ENCODE measurements at regions not wholly inside any gene's neighbourhood (a gene's known extent, or its start where the extent isn't known, plus 50 kb on each side); places are given as distances from the start of the nearest gene placed in this dataset.

GRCh38 chr5:110872963-110873362 lies 134.2 kb downstream of the SLC25A46 start:
- Mint-ChIP-seq H3K27ac (no peak overlapping the region), H3K27me3 (ENCODE audit: low read depth) (no peaks in the 10 kb centered on the region; the same call in 1 of the 2 replicates), H3K36me3 (no peaks in the 10 kb centered on the region), H3K4me3 (no peak overlapping the region), H3K9me3 (peaks cover 9% of the 10 kb centered on the region), H3K4me1 (peaks cover 4% of the 10 kb centered on the region; the same call in 1 of the 2 replicates)
- DNase-seq (ENCODE audit: low spot score) (no peak), ATAC-seq (no peak)
- ChIA-PET POLR2A (no interaction called here), CTCF (no interaction called here)
- TF ChIP-seq USF1 (CRISPR knock-in tag; IDR thresholded peaks at IDR 0.05) (no peak), TEAD4 (CRISPR knock-in tag; IDR thresholded peaks at IDR 0.05) (no peak), USF2 (CRISPR knock-in tag; IDR thresholded peaks at IDR 0.05) (no peak), SMAD4 (CRISPR knock-in tag; IDR thresholded peaks at IDR 0.05) (no peak), FOXP4 (CRISPR knock-in tag; IDR thresholded peaks at IDR 0.05) (no peak)

GRCh38 chr5:110873773-110874437 lies 135.1 kb downstream of the SLC25A46 start:
- peaks cover 4% of the 10 kb centered on the region; the same call in 1 of the 2 replicates for H3K4me1 Mint-ChIP-seq
- CTCF ChIA-PET, result no interaction called here
- DNase-seq (ENCODE audit: low spot score), result no peak
- no peak for TF ChIP-seq ARID4B (CRISPR knock-in tag; IDR thresholded peaks at IDR 0.05; ENCODE audit: borderline replicate concordance)
- TF ChIP-seq SP1 (CRISPR knock-in tag; conservative IDR thresholded peaks at IDR 0.05), result no peak
- TF ChIP-seq USF2 (CRISPR knock-in tag; IDR thresholded peaks at IDR 0.05), result no peak
- no peak for TF ChIP-seq CBFB (CRISPR knock-in tag; IDR thresholded peaks at IDR 0.05; ENCODE audit: low read depth)
- TF ChIP-seq ZNF232 (CRISPR knock-in tag; IDR thresholded peaks at IDR 0.05), result no peak
- TF ChIP-seq HMGA2 (CRISPR knock-in tag; IDR thresholded peaks at IDR 0.05), result no peak
- no peak for TF ChIP-seq NR3C1 (CRISPR knock-in tag; conservative IDR thresholded peaks at IDR 0.05; ENCODE audit: low read depth)
- no peak for TF ChIP-seq TP53 (CRISPR knock-in tag; IDR thresholded peaks at IDR 0.05)
- no peak for TF ChIP-seq AFF4 (CRISPR knock-in tag; IDR thresholded peaks at IDR 0.05; ENCODE audit: borderline replicate concordance)
- TF ChIP-seq JUN (CRISPR knock-in tag; IDR thresholded peaks at IDR 0.05), result no peak
- TF ChIP-seq MYBL2 (CRISPR knock-in tag; IDR thresholded peaks at IDR 0.05), result no peak
- no peak for TF ChIP-seq TEAD1 (CRISPR knock-in tag; IDR thresholded peaks at IDR 0.05)
- no peak for TF ChIP-seq MXD4 (CRISPR knock-in tag; IDR thresholded peaks at IDR 0.05; ENCODE audit: borderline replicate concordance)
- no peak for TF ChIP-seq JAZF1 (CRISPR knock-in tag; IDR thresholded peaks at IDR 0.05)
- TF ChIP-seq KAT7 (CRISPR knock-in tag; IDR thresholded peaks at IDR 0.05; ENCODE audit: borderline replicate concordance), result no peak
- no peak for TF ChIP-seq ZNF423 (CRISPR knock-in tag; IDR thresholded peaks at IDR 0.05)
- no peak for TF ChIP-seq ERG (CRISPR knock-in tag; IDR thresholded peaks at IDR 0.05)
- TF ChIP-seq CREM (CRISPR knock-in tag; IDR thresholded peaks at IDR 0.05), result no peak

More at GRCh38 chr5:110873773-110874437, 135.1 kb downstream of the SLC25A46 start:
- ATAC-seq, result no peak
- POLR2A ChIA-PET, result no interaction called here
- no peak overlapping the region for H3K4me3 Mint-ChIP-seq
- no peaks in the 10 kb centered on the region; the same call in 1 of the 2 replicates for H3K27me3 Mint-ChIP-seq (ENCODE audit: low read depth)
- peaks cover 14% of the 10 kb centered on the region for H3K9me3 Mint-ChIP-seq
- H3K36me3 Mint-ChIP-seq, result no peaks in the 10 kb centered on the region
- H3K27ac Mint-ChIP-seq, result no peak overlapping the region
